Ovary (tissue), 3 donors: ENCODE measurements at regions not wholly inside any gene's neighbourhood (a gene's known extent, or its start where the extent isn't known, plus 50 kb on each side); places are given as distances from the start of the nearest gene placed in this dataset.

Experiments
- POLR2A ChIP-seq: fragments of 450-650 bp; IDR thresholded peaks from one replicate; pipeline ENCODE4 v1.6.1; 2017; ENCODE audit warnings: antibody characterized with exemption, mild to moderate bottlenecking, moderate library complexity
- TF ChIP-seq, protein P1 (sequence below), 3 donors: fragments of 450-650 bp in 2 of 3; fragments of 200-600 bp in 1 of 3; IDR thresholded peaks; one replicate each; pipeline versions ENCODE4 v1.5.1 to v1.8.0; 2016 to 2022; ENCODE audit warnings: antibody characterized with exemption in 3 of 3, mild to moderate bottlenecking in 1 of 3
- donor health status: DM: no; HTN: no; CAD: no.

DNA sequence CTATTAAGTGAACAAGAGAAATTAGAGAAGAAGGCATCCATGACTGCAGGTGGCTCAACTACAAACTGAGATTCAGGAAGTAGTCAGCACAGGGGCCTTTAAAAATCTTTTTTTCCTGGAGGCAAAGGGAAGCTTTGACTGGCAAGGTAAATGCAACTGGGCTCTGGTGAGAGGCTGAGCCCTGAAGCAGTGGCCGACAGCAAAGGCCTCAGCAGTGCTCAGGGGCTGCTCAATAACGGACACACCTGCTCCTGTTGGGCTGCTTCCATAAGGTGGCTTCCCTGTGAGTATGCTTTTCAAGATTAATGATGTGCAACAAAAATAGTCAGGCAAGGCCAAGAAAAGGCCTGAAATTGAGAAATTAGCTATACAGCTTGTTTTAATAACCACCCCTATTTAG, 134.2 kb upstream of the RGMB start:
- TF ChIP-seq, protein P1, sequence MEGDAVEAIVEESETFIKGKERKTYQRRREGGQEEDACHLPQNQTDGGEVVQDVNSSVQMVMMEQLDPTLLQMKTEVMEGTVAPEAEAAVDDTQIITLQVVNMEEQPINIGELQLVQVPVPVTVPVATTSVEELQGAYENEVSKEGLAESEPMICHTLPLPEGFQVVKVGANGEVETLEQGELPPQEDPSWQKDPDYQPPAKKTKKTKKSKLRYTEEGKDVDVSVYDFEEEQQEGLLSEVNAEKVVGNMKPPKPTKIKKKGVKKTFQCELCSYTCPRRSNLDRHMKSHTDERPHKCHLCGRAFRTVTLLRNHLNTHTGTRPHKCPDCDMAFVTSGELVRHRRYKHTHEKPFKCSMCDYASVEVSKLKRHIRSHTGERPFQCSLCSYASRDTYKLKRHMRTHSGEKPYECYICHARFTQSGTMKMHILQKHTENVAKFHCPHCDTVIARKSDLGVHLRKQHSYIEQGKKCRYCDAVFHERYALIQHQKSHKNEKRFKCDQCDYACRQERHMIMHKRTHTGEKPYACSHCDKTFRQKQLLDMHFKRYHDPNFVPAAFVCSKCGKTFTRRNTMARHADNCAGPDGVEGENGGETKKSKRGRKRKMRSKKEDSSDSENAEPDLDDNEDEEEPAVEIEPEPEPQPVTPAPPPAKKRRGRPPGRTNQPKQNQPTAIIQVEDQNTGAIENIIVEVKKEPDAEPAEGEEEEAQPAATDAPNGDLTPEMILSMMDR (IDR thresholded peaks at IDR 0.05) = no peak
- no peak for TF ChIP-seq POLR2A
